Right lobe of liver (tissue), 6 donors: ENCODE measurements at regions not wholly inside any gene's neighbourhood (a gene's known extent, or its start where the extent isn't known, plus 50 kb on each side); places are given as distances from the start of the nearest gene placed in this dataset.

Source experiments
- ATAC-seq, 4 donors: fragments of 200-7000 bp; cut with Tn5 transposase; one replicate each; pipeline ENCODE4 v1.9.1; 2020; ENCODE audit warnings: mild to moderate bottlenecking in 4 of 4, moderate library complexity in 4 of 4
- DNase-seq, 3 donors: peaks; one replicate each; pipeline ENCODE4 v3.0.0-alpha.2; 2020
- H3K27ac ChIP-seq, 3 donors: fragments of 200-600 bp; one replicate each; pipeline ENCODE4 v1.8.0; 2022
- H3K27me3 ChIP-seq, 2 donors: fragments of 200-600 bp; one replicate each; pipeline ENCODE4 v1.8.0; 2022
- H3K36me3 ChIP-seq, 4 donors: fragments of 200-600 bp; sonication (generic) in 1 of 4; one replicate each; pipeline versions ENCODE4 v1.5.1 to v1.8.0; 2017 to 2022; ENCODE audit warnings: control low read depth in 1 of 4
- H3K4me1 ChIP-seq, 4 donors: fragments of 200-600 bp; sonication (generic) in 1 of 4; one replicate each; pipeline versions ENCODE4 v1.5.1 to v1.8.0; 2017 to 2022; ENCODE audit warnings: control low read depth in 1 of 4
- H3K4me3 ChIP-seq, 3 donors: fragments of 200-600 bp; one replicate each; pipeline ENCODE4 v1.8.0; 2022
- H3K9me3 ChIP-seq, 4 donors: fragments of 200-600 bp; sonication (generic) in 1 of 4; one replicate each; pipeline versions ENCODE4 v1.5.1 to v1.8.0; 2017 to 2022; ENCODE audit warnings: control low read depth in 1 of 4
- POLR2A ChIP-seq: fragments of 450-650 bp; IDR thresholded peaks from one replicate; pipeline ENCODE4 v1.6.1; 2017; ENCODE audit warnings: antibody characterized with exemption, mild to moderate bottlenecking
- WGBS: methylation state at CpG from one replicate; pipeline ENCODE4 v1.1.6; 2018; ENCODE audit warnings: low coverage, low lambda C conversion rate; ENCODE audit not compliant: insufficient coverage; ENCODE audit errors: missing lambda C conversion rate; 5-methylcytosine and 5-hydroxymethylcytosine counted together
- intact Hi-C, 2 donors: fragments of 100-400 bp; cut with DNase I; formaldehyde crosslinking; loops; one replicate each; pipeline versions ENCODE4 v1.11.2 to v1.14.1; 2022
- TF ChIP-seq, protein P1 (sequence below), 4 donors: fragments of 200-600 bp in 3 of 4; fragments of 450-650 bp in 1 of 4; IDR thresholded peaks; one replicate each; pipeline versions ENCODE4 v1.5.1 to v1.8.0; 2016 to 2022; ENCODE audit warnings: antibody characterized with exemption in 4 of 4, mild to moderate bottlenecking in 2 of 4
- donor health status: DM: no; HTN: yes; CAD: no.
- donor health status: DM: no; HTN: no; CAD: no.
- donor health status: DM: no; HTN: no; CAD: no.
- donor health status: DM: no; HTN: yes; CAD: no.
- donor health status: DM: no; HTN: yes; CAD: no.

GRCh38 chr9:12958279-12958678 lies 183.5 kb downstream of the LURAP1L start:
- TF ChIP-seq, protein P1, sequence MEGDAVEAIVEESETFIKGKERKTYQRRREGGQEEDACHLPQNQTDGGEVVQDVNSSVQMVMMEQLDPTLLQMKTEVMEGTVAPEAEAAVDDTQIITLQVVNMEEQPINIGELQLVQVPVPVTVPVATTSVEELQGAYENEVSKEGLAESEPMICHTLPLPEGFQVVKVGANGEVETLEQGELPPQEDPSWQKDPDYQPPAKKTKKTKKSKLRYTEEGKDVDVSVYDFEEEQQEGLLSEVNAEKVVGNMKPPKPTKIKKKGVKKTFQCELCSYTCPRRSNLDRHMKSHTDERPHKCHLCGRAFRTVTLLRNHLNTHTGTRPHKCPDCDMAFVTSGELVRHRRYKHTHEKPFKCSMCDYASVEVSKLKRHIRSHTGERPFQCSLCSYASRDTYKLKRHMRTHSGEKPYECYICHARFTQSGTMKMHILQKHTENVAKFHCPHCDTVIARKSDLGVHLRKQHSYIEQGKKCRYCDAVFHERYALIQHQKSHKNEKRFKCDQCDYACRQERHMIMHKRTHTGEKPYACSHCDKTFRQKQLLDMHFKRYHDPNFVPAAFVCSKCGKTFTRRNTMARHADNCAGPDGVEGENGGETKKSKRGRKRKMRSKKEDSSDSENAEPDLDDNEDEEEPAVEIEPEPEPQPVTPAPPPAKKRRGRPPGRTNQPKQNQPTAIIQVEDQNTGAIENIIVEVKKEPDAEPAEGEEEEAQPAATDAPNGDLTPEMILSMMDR (IDR thresholded peaks at IDR 0.05), result no peak
- TF ChIP-seq POLR2A, result no peak
- ATAC-seq (no peak), DNase-seq (no peak)
- Histone ChIP-seq H3K36me3 (no peaks in the 10 kb centered on the region), H3K27me3 (no peaks in the 10 kb centered on the region), H3K9me3 (no peaks in the 10 kb centered on the region), H3K4me3 (no peak overlapping the region), H3K4me1 (no peaks in the 10 kb centered on the region), H3K27ac (no peak overlapping the region)
- 90% methylated on average over 3 of the region's 3 CpGs for WGBS
- intact Hi-C loops, result no loop called here

DNA sequence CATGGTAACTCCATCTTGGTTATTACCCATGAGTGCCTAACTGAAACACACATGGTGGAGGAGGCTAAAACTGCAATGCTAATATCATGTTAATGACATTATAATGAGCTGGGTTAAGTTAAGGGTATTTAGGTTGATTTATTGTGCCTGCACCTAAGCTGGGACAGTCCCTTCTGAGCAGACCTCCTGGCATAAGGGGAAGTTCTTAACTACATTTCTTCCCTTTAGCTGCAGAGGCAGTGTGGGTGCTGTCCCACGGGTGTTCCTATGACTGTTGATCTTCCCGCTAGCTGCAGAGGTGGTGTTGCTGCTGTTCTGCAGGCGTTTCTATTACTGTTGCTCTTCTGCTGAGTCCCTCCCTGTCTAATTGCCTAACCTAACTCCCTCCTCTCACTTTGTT lies 183.9 kb downstream of the LURAP1L start:
- no peak overlapping the region for H3K27ac ChIP-seq
- intact Hi-C loops, result no loop called here
- no peak overlapping the region for H3K4me3 ChIP-seq
- TF ChIP-seq POLR2A, result no peak
- TF ChIP-seq, protein P1 (IDR thresholded peaks at IDR 0.05), result no peak
- H3K27me3 ChIP-seq, result no peaks in the 10 kb centered on the region
- WGBS, result 0% methylated on average over 1 of the region's 3 CpGs
- DNase-seq, result no peak
- no peaks in the 10 kb centered on the region for H3K36me3 ChIP-seq
- ATAC-seq, result no peak
- H3K9me3 ChIP-seq, result no peaks in the 10 kb centered on the region
- peaks cover 0 to 3% (median 0%) of the 10 kb centered on the region in 4 donors for H3K4me1 ChIP-seq

GRCh38 chr9:12961276-12961809 lies 186.5 kb downstream of the LURAP1L start:
- DNase-seq (no peak), ATAC-seq (peak in 1 of 4 donors; percentile 7)
- WGBS, result 24% methylated on average over 2 of the region's 2 CpGs
- Histone ChIP-seq H3K4me3 (no peak overlapping the region), H3K27ac (no peak overlapping the region), H3K36me3 (no peaks in the 10 kb centered on the region), H3K4me1 (peaks cover 0 to 8% (median 0%) of the 10 kb centered on the region in 4 donors), H3K27me3 (no peaks in the 10 kb centered on the region), H3K9me3 (no peaks in the 10 kb centered on the region)
- TF ChIP-seq POLR2A, result no peak
- TF ChIP-seq, protein P1 (IDR thresholded peaks at IDR 0.05), result no peak
- intact Hi-C loops, result no loop called here

GRCh38 chr9:12963537-12963936 lies 188.7 kb downstream of the LURAP1L start:
- peak overlapping the region in 1 of 3 donors; percentile 78 for H3K27ac ChIP-seq
- DNase-seq (no peak), ATAC-seq (no peak)
- no peak overlapping the region for H3K4me3 ChIP-seq
- no peaks in the 10 kb centered on the region for H3K9me3 ChIP-seq
- TF ChIP-seq, protein P1 (IDR thresholded peaks at IDR 0.05), result no peak
- no peak for TF ChIP-seq POLR2A
- H3K36me3 ChIP-seq, result no peaks in the 10 kb centered on the region
- H3K4me1 ChIP-seq, result peaks cover 0 to 8% (median 0%) of the 10 kb centered on the region in 4 donors
- H3K27me3 ChIP-seq, result no peaks in the 10 kb centered on the region
- intact Hi-C loops, result no loop called here

GRCh38 chr9:12964271-12964670 lies 189.5 kb downstream of the LURAP1L start:
- TF ChIP-seq POLR2A, result no peak
- TF ChIP-seq, protein P1 (IDR thresholded peaks at IDR 0.05), result no peak
- intact Hi-C loops, result no loop called here
- Histone ChIP-seq H3K4me1 (peaks cover 0 to 8% (median 0%) of the 10 kb centered on the region in 4 donors), H3K27me3 (no peaks in the 10 kb centered on the region), H3K27ac (peak overlapping the region in 2 of 3 donors; percentile 37 to 78), H3K4me3 (no peak overlapping the region), H3K9me3 (no peaks in the 10 kb centered on the region), H3K36me3 (no peaks in the 10 kb centered on the region)
- ATAC-seq, result peak; percentile 90 to 95 (median 92)
- no peak for DNase-seq
- WGBS, result 55% methylated on average over 2 of the region's 2 CpGs
